ENCODE measurements at regions not wholly inside any gene's neighbourhood (a gene's known extent, or its start where the extent isn't known, plus 50 kb on each side); places are given as distances from the start of the nearest gene placed in this dataset.
"Not testable (repeated sequence)": the region's sequence is repeated elsewhere in the genome, so short reads cannot be mapped to it uniquely, and the experiment has no call there.

GRCh38 chr21:27525780-27526179 lies 558.9 kb upstream of the ADAMTS5 start:
- no peak for DNase-seq

GRCh38 chr21:27519361-27519760 lies 552.5 kb upstream of the ADAMTS5 start:
- no peak for DNase-seq

GRCh38 chr21:27517177-27517576 lies 550.3 kb upstream of the ADAMTS5 start:
- DNase-seq = not testable (repeated sequence)

DNA sequence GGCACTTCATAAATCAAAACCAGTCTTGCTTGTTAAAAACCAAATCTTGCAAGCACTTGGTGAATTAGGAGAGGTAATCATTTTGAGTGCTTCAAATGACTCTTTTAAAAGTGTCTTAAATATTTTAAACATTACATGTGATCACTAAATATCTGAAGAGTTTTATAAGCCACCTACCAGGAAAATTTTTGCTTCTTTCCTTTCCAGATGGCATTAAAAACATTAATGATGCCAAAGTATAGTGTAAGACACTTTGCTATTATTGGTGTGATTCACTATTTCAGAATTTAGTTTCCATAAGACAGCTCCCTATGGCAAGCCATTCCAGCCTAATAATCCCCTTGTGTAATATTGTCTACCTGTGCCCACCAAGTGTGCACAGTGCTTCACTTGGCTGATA lies 548.8 kb upstream of the ADAMTS5 start:
- no peak for DNase-seq

- no peak for DNase-seq
These were observed 546.9 kb upstream of the ADAMTS5 start for GRCh38 chr21:27513825-27514224.

DNA sequence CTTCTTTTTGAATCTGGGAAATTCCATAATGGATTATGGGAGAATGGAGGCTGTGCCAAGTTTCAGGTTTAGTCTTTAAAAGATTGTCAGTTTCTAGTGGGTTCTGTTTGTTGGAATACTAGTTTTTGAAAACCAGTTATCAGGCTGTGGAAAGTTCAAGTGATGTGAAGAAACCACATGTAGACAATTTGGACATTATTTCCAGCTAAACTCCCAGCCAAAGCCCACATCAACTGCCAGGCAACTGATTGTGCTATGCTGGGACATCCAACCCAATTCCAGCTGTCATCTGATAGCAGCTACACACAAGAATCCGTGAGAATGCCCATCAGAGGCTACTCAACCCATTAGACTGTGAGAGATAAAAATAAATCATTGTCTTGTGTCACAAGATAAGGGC lies 546.1 kb upstream of the ADAMTS5 start:
- no peak for DNase-seq

GRCh38 chr21:27511233-27511632 lies 544.3 kb upstream of the ADAMTS5 start:
- no peak for DNase-seq

DNA sequence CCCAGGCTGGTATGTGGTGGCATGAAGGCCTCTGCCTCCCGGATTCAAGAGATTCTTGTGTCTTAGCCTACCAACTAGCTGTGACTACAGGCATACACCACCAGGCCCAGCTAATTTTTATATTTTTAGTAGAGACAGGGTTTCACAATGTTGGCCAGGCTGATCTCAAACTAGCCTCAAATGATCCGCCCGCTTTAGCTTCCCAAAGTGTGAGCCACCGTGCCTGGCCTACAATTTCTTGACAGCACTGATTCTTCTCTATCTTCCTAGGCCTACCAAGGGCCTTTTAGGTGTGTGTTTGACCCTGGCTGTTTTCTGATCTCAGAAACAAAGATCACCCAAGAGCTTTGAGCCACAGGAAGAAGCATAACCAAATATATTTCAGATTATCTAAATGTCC lies 540.8 kb upstream of the ADAMTS5 start:
- DNase-seq = no peak

DNA sequence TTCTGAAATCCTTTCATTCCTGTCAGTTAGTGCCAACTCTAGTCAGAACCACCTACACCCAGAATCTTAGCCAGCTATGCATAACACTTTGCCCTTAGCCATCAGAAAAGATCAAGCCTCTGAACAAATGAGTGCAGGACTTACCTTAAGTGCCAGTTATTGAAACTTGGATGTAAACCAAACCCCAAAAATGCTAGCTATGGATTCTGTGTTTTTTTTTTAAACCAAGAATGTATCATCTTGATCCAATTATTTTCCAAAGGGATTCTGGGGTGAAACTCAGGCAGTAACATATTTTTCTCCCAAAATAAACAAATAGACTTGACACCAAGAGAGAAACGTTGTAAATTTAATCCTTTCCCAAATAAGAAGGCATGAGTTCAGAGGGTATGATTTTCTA lies 538.6 kb upstream of the ADAMTS5 start:
- no peak for DNase-seq

- no peak for DNase-seq
These were observed 535.9 kb upstream of the ADAMTS5 start for GRCh38 chr21:27502801-27503200.

GRCh38 chr21:27498025-27498424 lies 531.1 kb upstream of the ADAMTS5 start:
- DNase-seq = no peak

DNA sequence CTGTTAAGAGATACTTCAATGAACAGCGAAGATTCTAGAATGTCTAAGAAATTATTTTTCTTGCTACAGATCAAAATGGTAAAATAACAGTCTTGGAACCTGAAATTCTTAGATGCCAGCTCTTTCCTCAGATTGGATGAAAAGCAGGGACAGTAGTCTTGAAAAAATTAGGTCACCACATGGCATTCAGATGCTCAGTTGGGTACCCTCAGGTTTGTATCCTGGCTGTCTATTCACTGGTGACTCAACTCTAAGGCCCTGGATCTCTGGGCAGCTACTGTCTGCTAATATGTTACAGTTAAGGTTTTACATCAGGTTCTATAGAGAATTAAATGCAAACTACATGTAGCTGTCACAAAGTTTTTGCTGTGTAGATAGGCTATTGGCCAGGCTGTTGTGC lies 528.9 kb upstream of the ADAMTS5 start:
- no peak for DNase-seq

DNA sequence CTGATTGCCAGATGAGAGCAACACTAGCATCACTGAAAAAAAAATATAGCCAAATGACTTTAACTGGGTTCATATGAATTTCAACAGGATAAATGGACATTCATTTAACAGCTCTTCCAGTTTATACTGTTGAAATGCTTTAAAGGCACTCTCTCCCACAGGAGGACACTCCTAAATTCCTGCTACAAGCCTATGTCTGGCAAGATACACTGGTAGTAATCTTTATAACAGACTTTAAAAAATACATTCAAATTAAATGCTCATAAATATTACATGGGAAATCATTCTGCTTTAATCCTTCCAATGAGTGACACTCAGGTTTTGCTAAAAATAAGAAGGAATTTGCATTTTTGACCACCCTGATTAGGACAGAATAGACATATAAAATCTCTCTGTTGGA lies 526.7 kb upstream of the ADAMTS5 start:
- DNase-seq = no peak

- DNase-seq = no peak
These were observed 520.8 kb upstream of the ADAMTS5 start for GRCh38 chr21:27487676-27488075.

DNA sequence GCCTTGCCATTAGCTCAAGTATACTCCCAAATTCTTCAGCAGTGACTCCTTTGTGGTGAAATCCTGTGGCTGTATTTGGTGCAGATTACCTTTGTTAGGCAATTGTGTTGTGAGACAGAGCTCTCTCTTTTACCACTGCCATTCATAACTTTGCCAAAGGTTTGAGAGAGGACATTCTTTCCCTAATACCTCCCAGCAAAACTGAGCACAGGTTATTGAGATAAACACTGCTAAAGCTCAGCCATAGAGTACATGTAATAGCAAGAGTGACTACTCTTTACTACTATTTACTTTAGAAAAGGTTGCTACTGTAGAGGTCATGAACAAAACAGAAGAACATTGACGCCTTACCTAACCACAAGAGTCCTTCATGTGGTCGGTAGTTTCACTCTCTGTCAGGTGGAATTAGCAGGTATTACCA lies 514.0 kb upstream of the ADAMTS5 start:
- peak; percentile 25 for DNase-seq

- no peak for DNase-seq
These were observed 510.4 kb upstream of the ADAMTS5 start for GRCh38 chr21:27477296-27477695.

- no peak for DNase-seq
These were observed 509.8 kb upstream of the ADAMTS5 start for GRCh38 chr21:27476696-27477095.

DNA sequence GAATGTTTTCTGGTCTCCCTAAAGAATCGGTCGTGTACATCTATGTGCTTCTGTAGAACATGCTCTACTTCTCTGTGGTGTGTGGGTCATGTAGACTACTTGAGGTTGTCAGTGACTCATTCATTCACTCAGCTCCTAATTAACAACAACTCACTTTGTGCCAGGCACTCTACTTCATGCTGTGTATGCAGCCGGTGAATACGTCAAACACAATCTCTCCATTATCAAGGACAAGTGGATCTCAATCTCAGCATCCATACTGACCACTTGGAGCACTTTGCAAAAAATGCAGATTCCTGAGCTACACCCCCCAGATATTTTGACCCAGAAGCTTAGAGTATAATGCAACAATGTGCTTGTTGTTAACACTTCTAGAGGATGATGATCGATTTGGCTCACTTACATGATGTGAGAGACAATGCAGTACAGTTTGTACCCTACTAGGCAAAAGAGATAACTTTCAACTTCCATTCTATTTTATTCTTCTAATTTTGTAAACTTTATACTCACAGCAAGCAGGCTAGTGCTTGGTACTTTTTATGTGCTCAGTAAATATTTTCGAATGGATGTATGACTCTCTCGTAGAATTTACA lies 508.6 kb upstream of the ADAMTS5 start:
- DNase-seq = no peak

DNA sequence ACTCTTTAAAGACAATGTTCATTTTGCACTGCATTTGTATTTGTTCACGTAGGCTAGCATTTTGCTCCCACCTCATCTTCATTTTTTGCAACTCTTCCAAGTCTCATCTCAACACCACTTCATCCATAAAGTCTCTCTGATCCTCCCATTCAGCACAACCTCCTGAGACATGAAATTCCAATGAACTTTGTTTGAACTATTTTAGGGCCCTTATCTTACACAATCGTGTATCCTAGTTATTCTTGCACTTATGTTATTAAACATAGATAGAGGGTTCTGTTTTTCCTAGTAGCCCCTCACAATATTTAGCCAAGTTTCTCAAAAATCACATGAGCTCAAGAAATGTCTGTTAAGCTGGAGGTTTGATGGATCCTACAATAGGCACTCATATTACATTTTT lies 500.5 kb upstream of the ADAMTS5 start:
- no peak for DNase-seq

- DNase-seq = no peak
These were observed 499.3 kb upstream of the ADAMTS5 start for GRCh38 chr21:27466140-27466539.

GRCh38 chr21:27464648-27465047 lies 497.8 kb upstream of the ADAMTS5 start:
- DNase-seq = peak; percentile 53

- DNase-seq = no peak
These were observed 495.8 kb upstream of the ADAMTS5 start for GRCh38 chr21:27462726-27463125.

DNA sequence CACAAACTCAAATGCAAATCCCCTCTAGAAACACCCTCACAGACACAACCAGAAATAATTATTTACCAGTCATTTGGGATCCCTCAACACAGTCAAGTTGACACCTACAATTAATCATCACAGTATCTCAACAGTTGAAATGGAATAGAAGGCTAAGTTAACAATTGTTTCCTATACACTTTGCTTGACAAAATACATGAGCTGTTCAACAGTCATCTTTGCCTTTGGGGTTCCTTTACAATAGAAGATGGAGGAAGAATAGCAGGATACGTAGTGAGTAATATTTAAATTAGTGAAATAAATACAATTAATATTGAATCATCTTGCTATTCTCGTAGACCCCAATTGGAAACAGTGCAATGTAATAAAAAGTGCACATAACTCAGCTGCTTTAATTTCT lies 487.3 kb upstream of the ADAMTS5 start:
- no peak for DNase-seq

- DNase-seq = no peak
These were observed 484.2 kb upstream of the ADAMTS5 start for GRCh38 chr21:27451116-27451515.

DNA sequence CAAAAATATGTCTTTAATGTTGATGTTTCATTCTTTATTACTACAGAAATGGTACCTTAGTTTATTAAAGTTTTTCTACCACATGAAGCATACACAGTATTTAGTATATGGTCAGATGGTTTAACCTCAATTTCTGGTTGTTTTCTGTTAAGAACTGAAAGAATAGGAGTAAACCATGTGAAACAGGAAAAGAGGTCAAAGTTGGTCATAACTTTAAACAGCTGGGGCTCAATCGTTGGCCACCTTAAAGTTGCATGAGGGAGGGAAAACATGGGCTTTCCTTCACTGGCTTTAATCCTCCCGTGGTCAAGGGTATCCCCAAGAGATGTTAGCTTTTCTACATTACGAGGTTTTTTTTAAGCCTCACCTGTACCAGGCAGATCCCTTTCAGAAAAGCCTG lies 483.3 kb upstream of the ADAMTS5 start:
- no peak for DNase-seq

DNA sequence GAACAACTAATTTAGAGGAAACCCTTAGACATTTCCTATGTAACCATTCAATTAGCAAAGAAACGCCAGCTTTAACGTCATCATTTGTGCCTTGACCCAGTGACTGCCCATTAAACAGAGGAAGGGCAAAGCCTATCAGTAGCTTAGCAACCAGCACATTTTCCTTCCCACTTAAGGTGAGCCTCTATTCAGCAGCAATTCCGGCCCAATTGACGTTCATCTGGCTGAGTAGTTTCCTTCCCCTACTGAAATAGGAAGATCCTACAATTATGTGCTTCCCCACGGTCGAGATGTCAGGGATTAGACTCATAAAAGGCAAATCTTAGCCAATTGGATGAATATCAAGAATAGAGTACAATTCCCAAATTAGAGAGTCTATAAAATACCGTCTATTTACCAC lies 482.1 kb upstream of the ADAMTS5 start:
- DNase-seq = no peak
